HG03457 (cell line): ENCODE measurements at regions not wholly inside any gene's neighbourhood (a gene's known extent, or its start where the extent isn't known, plus 50 kb on each side); places are given as distances from the start of the nearest gene placed in this dataset.
"Not testable (repeated sequence)": the region's sequence is repeated elsewhere in the genome, so short reads cannot be mapped to it uniquely, and the experiment has no call there.

Experiments
- ATAC-seq: cut with Tn5 transposase; IDR thresholded peaks from one replicate; pipeline ENCODE4 v1.9.1; 2021; ENCODE audit warnings: moderate number of reproducible peaks; ENCODE audit not compliant: unreplicated experiment

DNA sequence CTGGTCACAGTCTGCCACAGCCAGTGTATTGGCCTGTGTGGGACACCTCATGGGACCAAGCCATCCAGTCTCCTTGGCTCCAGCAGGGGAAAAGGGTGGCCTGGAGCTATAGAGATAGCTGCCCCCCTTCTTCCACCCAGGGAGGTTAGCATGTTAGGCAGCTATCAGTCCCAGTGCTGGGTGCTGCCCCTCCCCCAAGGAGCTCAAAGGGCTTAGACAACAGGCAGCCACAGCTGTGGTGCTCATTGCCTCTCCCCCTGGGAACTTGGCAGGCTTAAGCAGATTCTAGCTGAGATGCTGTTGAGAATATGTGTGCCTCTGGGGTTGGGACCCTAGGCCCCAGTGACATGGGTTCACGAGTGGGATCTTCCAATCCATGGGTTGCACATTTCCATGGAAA is 226.0 kb upstream of the PTGER4 start:
- ATAC-seq = no peak

DNA sequence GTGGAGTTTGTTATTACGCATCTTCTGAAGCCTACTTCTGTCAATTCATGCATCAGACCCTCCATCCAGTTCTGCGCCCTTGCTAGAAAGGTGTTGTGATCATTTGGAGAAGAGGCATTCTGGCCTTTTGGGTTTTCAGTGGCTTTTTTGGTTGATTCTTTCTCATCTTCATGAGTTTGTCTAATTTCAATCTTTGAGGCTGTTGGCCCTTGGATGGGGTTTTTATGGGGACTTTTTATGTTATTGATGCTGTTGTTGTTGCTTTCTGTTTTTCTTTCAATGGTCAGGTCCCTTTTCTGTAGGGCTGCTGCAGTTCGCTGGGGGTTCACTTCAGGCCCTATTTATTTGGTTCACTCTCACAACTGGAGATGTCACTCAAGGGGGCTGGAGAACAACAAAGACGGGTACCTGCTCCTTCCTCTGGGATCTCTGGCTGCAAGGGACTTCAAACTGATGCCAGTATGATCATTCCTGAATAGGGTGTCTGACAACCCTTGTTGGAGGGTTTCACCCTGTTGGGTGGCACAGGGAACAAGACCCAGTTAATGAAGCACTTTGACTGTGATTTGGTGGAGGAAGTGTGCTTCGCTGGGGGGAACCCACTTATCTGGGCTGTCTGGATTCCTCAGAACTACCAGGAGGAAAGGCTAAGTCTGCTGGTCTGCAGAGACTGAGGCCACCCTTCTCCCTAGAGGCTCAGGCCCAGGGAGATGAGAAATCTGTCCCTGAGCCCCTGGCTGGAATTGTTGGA is 226.7 kb upstream of the PTGER4 start:
- ATAC-seq = no peak

DNA sequence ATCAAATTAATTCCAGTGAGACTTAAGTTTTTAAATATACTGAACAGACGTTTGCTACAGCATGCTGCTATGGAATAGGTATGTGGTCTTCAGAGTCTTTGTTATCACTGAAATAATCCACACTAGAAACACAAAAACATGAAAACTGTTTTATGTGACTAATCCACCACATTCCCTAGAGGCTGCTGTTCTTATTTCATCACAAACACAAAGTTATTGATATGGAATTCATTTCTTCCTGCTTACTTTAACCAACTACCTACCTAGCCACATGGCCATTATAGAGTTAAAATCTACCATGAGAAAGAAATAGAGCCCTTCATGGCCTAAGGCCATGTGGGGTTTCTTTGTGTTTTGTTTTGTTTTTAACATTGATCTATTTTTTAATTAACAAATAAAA is 232.3 kb upstream of the PTGER4 start:
- no peak for ATAC-seq

DNA sequence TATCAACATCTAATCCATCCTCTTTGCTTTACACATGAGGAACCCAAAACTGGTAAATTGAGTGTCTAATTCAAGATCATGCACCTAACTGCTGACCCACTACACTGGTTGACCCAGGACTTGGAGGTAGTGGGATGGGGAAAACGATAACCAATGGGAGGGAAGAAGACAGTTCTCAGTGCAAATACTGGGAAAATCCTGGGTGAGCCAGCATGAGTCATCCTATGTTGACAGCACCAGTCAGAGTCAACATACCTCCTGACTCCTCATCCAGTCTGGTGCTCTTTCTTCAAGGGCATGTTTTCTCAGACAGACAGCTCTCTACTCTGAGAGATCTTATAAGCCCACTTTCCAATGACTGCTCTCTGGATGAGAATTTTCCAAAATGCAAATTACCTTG is 232.8 kb upstream of the PTGER4 start:
- ATAC-seq = no peak

DNA sequence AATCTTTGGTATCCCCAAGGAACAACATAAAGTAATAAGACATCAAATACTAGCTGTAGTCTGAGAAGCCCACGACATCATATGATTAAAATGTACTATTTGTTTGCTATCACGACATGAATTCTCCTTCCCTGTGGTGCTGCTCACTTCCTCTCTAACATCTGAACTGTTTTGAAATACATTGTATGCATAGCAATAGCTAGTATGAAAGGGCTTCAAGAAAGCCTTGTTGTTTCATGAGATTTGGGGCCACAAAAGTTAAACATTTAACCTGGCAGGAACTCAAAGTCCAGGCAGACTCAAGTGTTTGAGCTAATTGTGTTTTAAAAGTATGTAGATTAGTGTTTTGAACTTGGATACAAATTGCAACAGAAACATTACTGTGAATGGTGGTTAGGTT is 237.4 kb upstream of the PTGER4 start:
- ATAC-seq = peak; percentile 57

DNA sequence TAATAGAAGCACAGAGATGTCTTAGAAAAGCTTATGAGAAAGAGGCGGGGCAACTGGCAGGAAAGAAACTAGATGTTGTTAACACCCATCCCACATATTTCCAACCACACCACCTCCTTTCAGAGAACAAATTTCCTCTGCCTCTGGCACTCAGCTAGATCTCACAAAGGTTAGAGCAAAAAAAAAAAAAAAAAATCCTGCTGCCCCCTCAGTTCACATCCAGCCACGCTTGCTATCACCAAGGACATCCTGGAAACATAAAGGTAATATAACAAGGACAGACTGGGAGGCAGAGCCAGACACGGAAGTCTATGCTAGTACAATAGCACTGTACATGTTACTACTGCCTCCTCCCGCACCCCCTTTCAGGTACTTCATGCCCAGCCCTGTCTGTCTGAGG is 238.0 kb upstream of the PTGER4 start:
- ATAC-seq = no peak

DNA sequence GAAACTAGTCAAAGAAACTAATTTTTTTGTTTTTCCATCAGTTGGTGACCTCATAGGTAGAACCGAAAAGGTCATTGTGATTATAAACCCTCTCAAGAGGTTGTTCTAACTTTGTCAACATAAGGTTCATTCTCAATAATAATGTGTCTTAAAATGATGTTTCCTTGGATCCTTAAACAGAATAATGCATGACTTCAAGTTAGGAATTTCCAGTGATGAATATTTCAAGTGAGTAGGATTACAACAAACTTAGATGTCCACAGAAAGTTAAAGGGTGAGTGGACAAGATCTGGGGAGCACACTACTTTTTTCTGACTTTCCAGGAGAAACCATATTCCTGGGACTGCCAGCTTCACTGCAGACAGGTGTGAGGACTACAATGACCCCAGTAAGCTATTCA is 239.0 kb upstream of the PTGER4 start:
- no peak for ATAC-seq

DNA sequence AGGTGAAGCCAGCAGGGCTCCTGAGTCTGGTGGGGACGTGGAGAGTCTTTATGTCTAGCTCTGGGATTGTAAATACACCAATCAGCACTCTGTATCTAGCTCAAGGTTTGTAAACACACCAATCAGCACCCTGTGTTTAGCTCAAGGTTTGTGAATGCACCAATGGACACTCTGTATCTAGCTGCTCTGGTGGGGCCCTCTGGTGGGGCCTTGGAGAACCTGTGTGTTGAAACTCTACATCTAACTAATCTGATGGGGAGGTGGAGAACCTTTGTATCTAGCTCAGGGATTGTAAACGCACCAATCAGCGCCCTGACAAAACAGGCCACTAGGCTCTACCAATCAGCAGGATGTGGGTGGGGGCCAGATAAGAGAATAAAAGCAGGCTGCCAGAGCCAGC is 240.6 kb upstream of the PTGER4 start:
- ATAC-seq = not testable (repeated sequence)

DNA sequence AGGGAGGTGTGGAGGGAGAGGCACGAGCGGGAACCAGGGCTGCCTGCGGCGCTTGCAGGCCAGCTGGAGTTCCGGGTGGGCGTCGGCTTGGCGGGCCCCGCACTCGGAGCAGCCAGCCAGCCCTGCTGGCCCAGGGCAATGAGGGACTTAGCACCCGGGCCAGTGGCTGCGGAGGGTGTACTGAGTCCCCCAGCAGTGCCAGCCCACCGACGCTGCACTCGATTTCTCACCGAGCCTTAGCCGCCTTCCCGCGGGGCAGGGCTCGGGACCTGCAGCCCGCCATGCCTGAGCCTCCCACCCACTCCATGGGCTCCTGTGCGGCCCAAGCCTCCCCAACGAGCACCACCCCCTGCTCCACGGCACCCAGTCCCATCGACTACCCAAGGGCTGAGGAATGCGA is 241.1 kb upstream of the PTGER4 start:
- ATAC-seq = not testable (repeated sequence)

DNA sequence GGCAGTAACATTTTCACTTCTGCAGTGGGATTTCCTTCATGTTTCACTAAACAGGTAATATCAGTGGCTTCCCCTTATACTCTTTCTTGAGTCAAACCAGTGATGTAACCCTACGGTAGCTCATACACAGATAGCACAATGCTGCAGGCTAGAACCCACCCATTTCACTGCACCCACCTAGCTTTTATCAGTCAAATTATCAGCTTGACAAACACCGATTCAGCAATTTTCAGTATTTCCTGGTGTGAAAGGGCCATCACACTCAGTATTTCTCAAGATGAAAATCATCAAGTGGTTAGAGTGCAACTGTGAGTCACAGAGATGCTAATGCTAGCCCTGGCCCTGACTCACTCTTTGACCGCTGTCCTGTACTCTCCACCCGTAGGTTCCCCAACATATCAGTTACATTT is 242.3 kb upstream of the PTGER4 start:
- peak; percentile 37 for ATAC-seq

DNA sequence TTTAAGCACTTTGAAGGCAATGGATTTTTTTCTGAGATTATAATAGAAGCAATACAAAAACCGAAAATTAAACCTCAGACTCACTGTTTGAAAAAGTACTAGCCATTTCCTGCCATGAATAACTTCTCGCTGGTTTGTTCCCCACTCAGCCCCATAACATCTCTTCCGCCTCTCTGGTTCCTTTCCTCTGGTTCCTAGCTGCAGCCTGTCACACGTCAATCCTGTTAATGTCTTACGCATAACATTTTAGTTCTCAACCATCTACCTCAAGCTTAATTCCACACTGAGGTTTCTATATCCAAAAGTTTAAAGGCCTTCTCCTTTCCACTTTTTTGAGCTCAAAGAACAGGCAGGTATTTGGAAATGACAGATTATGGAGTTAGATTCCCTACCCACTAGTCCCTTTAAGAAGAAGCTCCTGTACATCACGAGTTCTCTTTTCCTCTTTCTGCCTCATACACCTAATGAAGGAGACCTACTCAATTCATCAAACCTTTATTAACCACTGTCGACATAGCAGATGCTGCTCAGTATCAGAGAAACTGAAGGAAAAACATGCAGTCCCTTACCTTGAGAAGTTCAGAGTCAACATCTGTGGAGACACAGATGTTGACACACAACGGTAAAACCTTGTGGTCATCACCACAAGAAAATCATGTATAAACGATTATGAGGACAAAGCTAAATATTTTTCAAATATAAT is 243.0 kb upstream of the PTGER4 start:
- peak; percentile 63 for ATAC-seq

DNA sequence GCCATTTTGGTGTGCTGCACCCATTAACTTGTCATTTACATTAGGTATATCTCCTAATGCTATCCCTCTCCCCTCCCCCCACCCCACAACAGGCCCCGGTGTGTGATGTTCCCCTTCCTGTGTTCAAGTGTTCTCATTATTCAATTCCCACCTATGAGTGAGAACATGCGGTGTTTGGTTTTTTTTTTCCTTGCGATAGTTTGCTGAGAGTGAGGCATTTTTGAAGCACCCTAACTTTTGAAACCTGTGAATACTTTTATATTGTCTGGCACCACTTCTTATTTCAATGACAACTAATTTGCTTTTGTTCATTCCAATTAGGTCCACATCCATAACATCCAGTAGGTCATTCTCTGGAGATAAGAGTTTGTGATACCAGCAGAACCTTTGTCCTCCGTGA is 244.0 kb upstream of the PTGER4 start:
- not testable (repeated sequence) for ATAC-seq

DNA sequence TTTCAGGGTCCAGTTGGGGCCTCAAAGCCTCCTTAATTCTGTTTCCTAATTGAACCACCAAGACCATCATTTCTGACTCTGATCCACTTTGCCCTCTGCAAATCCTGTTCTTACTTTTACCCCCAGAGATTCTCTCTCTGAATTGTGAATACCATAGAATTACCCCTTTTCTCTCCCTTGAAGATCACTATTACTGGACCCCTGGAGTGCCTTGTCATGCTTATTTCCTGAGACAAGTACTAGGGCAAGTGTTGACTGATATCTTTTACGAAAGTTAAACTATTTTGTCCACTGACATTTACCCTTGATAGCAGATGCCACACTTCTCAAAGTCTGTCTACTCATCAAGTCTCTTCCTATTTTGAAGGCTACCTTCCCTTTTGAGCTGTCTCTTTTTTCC is 246.9 kb upstream of the PTGER4 start:
- no peak for ATAC-seq

DNA sequence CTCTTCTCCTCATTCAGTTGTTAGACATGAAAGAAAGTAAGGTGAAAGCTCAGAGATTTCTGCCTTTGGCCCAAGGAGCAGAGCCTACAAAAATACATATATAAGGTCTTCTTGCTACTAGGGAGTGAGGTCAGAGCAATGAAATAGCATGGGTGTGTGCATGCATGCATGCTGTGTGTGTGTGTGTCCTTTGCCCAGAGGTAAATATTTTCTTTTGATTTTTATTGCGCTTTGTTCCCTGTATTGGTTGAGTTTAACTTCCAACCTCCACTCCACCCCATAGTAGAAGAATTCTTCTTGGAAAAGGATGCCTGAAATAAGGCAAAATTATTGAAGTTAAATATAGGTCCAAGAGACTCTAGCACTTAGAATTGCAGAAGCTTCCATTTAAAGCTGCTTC is 248.0 kb upstream of the PTGER4 start:
- no peak for ATAC-seq

DNA sequence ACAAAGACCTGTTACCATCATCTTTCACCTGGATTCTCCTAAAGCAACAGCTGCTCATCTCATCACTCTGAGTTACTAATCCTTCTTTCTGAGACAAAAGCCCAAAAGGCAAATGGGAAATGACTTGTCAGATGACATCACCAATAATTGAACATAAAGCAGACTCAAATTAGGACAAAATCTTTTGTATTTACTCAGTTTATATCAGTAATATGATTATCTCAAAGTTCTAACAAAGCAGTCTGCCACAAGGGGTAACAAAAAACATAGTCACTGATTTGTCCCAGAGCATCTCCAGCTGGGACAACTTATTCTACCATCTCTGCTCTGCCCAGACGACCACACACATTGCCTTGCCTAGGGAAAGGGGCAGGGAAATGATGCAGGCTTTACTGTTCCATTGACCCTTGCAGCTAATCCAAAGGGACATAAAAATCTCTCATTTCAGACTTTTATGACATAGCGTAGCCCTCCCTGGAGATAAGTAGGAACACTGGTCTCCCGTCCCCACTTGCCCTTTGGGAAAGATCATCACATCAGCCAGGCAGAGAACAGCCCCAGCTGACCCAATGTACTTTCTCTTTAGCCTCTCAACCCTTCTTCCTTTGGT is 249.5 kb upstream of the PTGER4 start:
- no peak for ATAC-seq

DNA sequence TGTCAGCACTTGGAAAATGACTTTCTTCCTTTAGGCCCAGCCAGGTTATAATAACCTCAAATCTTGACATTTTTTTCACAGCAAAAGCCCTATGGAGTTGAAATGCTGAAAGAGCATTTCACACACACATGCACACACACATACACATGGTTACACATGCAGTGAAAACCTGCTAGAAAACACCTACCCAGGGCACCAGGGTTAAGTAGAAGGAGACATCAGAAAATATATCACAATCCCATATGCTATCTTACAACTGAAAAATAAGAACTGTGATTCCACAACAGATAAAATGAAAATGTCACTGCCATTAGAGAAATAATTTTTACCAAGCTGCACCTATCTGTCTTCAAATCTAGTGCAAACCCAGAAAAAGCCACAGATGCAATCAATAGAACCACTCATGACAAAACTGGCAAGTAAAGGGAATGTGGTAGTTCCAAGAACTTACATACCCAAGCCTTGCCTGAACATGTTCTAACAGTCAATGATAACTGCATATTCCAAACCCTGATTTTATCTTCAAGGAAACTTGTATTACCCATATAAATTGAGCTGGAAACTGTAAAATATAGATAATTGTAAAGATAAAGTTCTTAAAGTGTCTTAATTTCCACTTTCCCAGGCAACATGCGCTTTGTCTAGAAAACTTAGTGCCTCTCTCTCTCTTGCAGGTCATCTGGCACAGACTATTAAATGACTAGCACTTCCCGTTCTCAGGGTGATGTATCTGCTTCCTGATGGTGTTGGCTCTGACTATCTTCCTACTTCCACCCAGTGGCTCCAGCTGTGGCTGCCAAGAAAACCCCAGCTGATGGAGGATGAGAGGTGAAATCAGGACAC is 250.2 kb upstream of the PTGER4 start:
- ATAC-seq = no peak

DNA sequence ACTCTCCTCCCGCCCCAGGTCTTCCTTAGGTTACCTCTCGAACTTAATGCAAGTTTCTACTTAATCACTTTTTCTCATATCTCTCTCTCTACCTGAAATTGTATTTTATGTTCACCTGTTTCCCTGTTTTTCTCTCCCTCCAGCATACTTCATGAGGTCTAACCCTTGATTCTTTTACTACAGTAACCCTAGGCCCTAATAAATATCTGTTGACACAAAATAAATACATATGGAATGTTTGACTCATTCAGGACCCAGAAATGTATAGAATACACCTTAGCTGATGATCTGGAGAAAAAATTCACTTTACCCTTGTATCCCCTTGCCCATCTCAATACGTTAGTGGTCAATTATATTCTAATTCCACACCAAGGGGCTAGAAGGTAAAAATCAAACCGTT is 250.9 kb upstream of the PTGER4 start:
- ATAC-seq = no peak

DNA sequence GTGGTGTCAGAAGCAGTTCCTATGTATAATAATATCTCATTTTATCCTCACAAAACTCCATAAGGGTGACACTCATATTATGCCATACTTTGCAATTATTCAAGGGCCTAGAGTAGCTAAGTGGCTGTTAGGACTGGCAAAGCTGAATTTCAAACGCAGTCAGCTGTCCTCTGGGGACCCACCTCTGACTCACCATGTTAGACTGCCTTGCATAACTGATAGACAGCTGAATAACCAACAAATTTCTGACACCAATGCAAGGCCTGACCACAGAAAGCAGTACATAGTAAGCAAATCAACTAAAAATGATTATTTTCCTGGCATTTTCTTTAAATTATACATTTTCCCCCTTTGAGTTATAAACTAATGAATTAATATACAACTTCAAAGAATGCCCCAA is 251.6 kb upstream of the PTGER4 start:
- no peak for ATAC-seq

DNA sequence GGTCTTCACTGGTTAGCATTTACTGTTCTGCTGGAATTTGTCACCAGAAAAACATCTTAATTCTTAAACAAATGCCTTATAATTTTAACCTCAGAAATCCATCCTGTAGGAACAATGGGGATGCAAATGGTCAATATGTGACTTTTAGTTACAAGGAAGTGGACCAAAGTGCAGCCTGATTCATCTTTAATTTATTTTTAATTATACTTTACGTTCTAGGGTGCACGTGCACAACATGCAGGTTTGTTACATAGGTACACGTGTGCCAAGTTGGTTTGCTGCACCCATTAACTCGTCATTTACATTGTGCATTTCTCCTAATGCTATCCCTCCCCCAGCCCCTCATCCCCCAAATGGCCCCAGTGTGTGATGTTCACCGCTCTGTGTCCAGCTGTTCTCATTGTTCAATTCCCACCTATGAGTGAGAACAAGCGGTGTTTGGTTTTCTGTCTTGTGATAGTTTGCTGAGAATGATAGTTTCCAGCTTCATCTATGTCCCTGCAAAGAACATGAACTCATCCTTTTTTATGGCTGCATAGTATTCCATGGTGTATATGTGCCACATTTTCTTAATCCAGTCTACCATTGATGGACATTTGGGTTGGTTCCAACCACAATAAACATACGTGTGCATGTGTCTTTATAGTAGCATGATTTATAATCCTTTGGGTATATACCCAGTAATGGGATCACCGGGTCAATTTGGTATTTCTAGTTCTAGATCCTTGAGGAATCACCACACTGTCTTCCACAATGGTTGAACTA is 262.5 kb upstream of the PTGER4 start:
- ATAC-seq = not testable (repeated sequence)

DNA sequence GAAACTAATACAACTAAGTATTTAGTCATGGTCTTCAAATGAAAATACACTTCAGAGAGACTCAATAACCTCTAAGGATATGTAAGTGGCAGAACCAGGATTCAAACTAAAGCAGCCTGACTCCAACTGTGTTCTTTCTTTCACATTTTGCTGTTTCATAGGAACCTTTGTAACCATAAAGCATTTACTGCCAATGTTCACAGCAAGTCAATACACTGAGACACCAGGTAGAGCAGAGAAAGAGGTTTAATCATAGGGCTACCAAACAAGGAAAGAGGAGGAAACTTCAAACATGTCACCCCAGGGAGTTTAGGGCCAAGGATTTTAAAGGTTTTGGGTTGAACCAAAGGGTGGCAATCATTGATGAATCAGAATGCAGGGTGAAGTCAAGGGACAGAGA is 263.1 kb upstream of the PTGER4 start:
- ATAC-seq = no peak

DNA sequence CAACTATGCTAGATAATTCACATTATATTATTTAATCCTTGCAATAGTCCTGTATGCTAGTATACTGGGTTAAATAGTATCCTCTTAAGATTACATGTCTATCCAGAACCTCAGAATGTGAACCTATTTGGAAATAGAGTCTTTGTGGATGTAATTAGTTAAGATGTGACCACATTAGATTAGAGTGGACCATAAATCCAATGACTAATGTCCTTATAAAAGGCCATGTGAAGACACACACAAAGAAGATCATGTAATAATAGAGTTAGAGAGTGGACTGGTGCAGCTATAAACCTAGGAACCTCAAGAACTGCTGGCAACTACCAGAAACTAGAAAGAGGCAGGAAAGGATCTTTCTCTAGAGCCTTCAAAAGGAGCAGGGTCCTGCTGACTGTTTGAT is 263.6 kb upstream of the PTGER4 start:
- no peak for ATAC-seq
